MG63 (cell line): ENCODE measurements at regions not wholly inside any gene's neighbourhood (a gene's known extent, or its start where the extent isn't known, plus 50 kb on each side); places are given as distances from the start of the nearest gene placed in this dataset.

Experiments
- DNase-seq: peaks from one replicate; pipeline ENCODE4 v3.0.0-alpha.2; 2020
- H3K27me3 ChIP-seq: fragments of 250-450 bp; sonication (Bioruptor Pico); 2 replicates; pipeline ENCODE4 v1.5.1; 2020; ENCODE audit warnings: mild to moderate bottlenecking, moderate library complexity
- H3K36me3 ChIP-seq: fragments of 250-450 bp; sonication (Bioruptor Pico); 2 replicates; pipeline ENCODE4 v1.5.1; 2020; ENCODE audit warnings: mild to moderate bottlenecking, moderate library complexity
- H3K4me3 ChIP-seq: fragments of 250-450 bp; sonication (Bioruptor Pico); 2 replicates; pipeline ENCODE4 v1.5.1; 2020; ENCODE audit warnings: mild to moderate bottlenecking, moderate library complexity
- H3K9me3 ChIP-seq: fragments of 250-450 bp; sonication (Bioruptor Pico); 2 replicates; pipeline ENCODE4 v1.5.1; 2020; ENCODE audit warnings: mild to moderate bottlenecking, moderate library complexity

DNA sequence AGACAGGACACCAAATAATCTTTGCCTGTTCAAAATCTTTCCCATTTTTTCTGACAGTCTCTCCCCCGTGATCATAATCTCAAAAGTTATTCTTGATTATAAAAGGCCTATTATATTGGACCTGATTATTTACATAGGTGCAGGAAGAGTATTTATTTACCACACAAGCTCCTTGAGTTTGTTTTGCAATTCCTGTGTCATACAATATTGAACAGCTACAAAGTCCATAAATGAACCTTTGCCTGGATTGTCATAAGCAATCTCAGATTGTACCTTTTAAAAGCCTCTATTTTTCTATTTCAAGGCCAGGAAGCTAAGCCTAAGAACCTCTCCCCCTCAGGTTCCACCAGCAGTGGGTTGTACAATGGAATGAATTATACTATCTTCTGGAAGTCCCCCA lies 183.9 kb upstream of the MEOX2 start:
- H3K36me3 ChIP-seq = no peaks in the 10 kb centered on the region

DNA sequence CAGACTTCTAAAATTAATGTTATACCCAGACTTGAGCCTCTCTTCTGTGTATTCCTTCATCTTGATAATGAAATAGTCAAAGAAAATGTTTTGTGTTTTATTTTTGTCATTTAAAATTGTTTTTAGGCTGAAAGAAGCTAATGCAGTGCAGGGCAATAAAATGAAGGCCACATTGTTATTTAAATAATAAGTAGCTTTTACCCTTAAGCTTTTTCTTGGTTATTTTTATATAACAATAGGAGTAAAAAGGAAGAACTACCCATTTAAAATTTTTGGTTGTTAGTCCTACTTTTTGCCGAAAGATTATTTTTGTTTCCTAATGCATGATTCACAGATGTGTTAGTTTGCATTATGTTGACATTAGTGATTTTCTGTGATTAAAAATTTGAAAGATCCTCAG lies 181.0 kb upstream of the MEOX2 start:
- H3K36me3 ChIP-seq = no peaks in the 10 kb centered on the region
- no peak overlapping the region for H3K4me3 ChIP-seq
- no peak for DNase-seq
- no peaks in the 10 kb centered on the region for H3K27me3 ChIP-seq
- no peaks in the 10 kb centered on the region for H3K9me3 ChIP-seq

More for the DNA sequence above, 183.9 kb upstream of the MEOX2 start:
- H3K27me3 ChIP-seq = no peaks in the 10 kb centered on the region
- H3K4me3 ChIP-seq = no peak overlapping the region
- DNase-seq = no peak
- H3K9me3 ChIP-seq = no peaks in the 10 kb centered on the region

DNA sequence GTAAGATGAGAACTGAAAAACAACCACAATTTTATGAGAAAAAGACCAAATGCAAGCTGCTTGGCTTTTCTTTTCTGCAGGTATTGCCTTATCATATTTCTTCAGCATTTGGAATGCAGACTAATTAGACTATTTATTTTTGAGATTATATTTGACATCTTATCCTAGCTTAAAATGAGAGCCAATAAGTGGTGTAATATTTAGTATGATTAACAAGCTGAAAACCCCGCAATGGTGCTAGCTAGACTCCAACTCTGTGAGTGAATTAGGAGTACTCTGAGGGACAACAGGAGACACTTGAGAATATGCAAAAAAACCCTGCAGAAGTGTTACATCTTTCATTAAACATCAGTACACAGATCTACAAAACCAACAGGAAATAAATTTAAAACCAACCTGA lies 180.3 kb upstream of the MEOX2 start:
- Histone ChIP-seq H3K27me3 (no peaks in the 10 kb centered on the region), H3K4me3 (no peak overlapping the region), H3K36me3 (no peaks in the 10 kb centered on the region), H3K9me3 (no peaks in the 10 kb centered on the region)
- DNase-seq = no peak

DNA sequence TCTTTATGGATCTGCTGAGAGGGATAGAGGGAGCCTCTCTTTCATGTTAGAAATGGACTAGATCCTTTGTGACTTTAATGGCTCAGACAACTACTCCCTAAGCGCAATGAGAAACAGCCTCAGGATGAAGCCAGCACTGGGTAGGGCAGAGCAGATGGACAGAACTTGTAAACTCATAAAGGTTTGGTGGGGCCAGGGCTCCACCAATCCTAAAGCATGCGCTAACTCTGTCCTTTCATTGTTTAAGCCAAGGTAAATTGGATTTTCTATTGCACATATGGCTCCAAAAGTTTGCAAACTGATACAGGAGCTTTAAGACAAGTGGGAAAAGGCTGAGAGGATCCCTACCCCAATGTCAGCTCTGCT lies 178.1 kb upstream of the MEOX2 start:
- Histone ChIP-seq H3K9me3 (no peaks in the 10 kb centered on the region), H3K36me3 (no peaks in the 10 kb centered on the region), H3K27me3 (no peaks in the 10 kb centered on the region), H3K4me3 (no peak overlapping the region)
- no peak for DNase-seq

DNA sequence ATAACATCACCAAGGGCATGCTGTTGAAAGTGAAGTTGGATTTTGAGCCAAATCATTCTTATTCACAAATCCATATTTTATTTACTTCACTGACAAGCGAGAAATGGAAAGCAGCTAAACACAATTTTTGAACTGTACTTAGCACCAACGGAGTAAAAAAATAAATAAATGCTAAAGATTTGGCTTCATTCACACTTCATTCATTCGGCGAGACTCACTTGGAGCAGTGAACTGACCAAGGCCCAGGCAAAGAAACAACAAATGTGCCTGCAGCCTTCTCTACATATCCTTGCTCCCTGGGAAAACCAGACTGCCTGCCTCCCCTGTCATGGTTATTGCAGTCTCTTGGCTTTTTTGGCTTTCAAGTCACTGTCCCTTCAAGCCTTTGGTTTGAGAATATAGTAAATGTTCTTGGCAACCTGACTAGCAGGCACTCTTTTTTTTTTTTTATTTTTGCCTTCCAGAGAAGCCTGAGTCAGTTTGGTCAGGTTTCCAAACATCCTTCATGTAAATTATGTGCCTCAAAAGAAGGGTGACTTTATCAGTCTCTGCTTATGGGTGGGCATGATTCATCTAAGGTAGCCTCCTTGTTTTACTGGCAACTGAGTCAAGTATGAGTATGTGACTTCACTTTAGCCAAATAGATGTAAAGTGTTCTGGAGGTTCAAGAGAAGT lies 177.6 kb upstream of the MEOX2 start:
- H3K4me3 ChIP-seq = no peak overlapping the region
- no peaks in the 10 kb centered on the region for H3K9me3 ChIP-seq
- H3K27me3 ChIP-seq = no peaks in the 10 kb centered on the region
- DNase-seq = no peak
- H3K36me3 ChIP-seq = no peaks in the 10 kb centered on the region

DNA sequence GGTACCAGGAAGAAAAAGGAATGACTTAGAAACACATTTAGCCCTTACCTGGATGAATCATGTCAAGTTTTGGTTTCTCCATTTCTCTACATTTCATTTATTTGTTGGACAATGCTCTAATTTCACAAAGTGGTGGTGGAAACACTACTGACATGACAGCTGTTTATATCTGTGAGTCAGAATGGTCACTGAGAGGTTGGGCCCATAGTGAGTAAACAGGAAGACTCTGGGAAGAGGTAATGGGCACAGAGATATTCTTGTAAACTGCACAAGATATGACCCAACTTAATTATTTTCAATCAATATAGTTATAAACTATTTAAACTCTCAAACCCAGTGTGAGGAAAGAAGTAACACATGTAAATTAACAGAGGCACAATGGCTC lies 176.3 kb upstream of the MEOX2 start:
- DNase-seq = no peak
- no peaks in the 10 kb centered on the region for H3K9me3 ChIP-seq
- no peaks in the 10 kb centered on the region for H3K27me3 ChIP-seq
- H3K4me3 ChIP-seq = no peak overlapping the region
- no peaks in the 10 kb centered on the region for H3K36me3 ChIP-seq

DNA sequence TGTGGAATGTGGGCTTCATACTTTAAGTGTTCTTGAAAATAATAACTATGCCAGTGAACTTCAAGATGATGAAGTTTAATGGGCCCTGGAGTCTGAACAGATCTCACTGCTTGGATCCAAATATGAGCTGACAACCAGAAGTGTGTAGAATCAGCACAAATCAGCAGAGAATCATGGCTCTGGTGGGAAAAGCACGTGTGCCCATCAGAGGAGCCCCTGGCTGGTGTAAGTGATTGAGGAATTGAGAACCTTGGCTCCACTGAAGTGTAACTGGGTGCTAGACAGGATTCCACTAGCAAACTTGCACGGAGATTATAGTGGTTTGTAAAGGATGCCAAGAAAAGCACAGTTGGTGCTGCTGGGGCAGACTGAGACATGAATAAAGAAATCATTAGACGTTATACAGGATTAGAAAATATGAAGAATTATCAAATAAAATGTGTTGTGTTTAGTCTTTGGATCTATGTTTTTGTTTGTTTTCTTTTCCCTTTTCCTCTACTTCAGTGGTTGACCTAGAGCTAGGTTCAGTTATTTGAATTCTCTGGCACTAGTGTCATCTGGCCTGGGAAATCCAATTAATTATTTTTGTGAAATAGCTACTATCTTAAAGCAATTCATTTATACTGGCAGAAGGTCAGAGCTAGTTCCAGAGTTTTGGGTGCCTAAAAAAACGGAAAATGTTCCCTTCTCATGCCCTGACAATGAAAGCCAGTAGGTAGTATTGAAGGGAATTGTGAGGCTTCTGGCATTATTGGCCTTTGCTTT lies 175.7 kb upstream of the MEOX2 start:
- H3K4me3 ChIP-seq = no peak overlapping the region
- no peaks in the 10 kb centered on the region for H3K9me3 ChIP-seq
- H3K27me3 ChIP-seq = no peaks in the 10 kb centered on the region
- H3K36me3 ChIP-seq = no peaks in the 10 kb centered on the region
- DNase-seq = no peak

DNA sequence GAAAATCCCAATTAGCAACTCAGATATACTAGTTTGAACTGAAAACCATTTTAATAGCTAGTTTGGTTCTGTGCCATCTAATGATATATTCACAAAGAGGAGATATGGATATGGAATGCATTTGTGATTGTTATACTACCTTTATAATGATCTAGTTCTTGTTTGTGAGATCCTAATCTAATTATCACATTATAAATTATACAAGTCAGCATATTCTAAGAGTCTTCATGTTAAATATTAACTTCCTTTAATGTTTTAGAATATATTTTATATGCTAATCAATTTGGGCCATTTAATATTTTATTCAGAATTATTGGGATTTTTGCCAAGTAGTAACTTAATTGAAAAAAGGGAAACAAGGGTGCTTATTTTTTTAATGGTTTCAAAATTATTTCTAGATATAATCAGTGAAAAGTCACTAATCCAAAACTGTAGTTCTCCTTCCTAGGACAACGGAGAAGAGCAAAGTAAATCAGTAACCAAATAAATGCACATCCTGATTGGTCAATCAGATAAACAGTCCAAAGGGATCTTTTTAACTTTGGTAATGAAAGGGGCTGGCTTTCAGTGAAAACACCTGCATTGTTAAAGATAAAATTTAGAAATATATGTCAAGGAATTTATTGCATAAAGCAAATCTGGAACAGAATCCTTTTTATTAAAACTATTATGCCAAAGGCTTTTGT lies 173.9 kb upstream of the MEOX2 start:
- no peaks in the 10 kb centered on the region for H3K36me3 ChIP-seq
- no peaks in the 10 kb centered on the region for H3K27me3 ChIP-seq
- no peak overlapping the region for H3K4me3 ChIP-seq
- no peaks in the 10 kb centered on the region for H3K9me3 ChIP-seq
- no peak for DNase-seq

DNA sequence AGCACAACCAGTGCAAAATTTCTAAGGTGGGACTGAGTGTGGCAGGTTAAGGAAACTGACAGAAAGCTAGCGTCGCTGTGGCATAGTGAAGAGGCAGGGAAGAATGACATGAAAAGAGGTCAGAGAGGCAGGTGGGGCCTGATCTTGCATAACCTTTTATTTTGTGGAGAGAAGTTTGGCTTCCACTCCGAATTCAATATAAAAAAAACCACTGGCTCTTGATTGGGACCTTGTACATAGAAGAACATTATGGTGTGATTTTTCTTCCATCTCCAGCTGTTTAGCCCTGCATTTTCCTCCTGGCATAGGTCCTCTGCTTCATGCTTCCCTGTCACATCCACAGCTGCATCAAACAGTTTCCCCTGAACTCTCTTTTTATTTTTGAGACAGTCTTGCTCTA lies 170.5 kb upstream of the MEOX2 start:
- no peaks in the 10 kb centered on the region for H3K9me3 ChIP-seq
- no peak for DNase-seq
- no peak overlapping the region for H3K4me3 ChIP-seq

DNA sequence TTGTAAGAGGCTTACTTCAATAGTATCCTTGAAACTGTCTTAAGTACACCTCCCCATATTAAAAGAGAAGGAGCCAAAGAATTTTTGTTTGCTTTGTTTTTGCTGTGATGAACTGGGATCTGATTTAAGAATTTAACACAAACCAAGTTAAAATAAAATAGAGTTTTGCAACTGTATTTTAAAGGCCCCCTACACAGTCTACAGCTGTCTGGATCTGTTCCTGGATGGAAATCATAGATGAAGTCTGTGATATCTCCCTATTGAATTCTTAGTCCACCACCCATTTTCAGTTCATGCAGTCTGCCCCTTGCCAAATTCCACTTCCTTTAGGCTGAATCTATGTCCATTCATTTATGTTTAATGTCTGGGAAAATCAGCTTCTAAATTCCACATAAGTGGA lies 169.8 kb upstream of the MEOX2 start:
- Histone ChIP-seq H3K9me3 (no peaks in the 10 kb centered on the region), H3K27me3 (no peaks in the 10 kb centered on the region; the same call in 1 of the 2 replicates), H3K4me3 (no peak overlapping the region), H3K36me3 (no peaks in the 10 kb centered on the region)
- DNase-seq = no peak

More for the DNA sequence above, 170.5 kb upstream of the MEOX2 start:
- no peaks in the 10 kb centered on the region for H3K36me3 ChIP-seq
- H3K27me3 ChIP-seq = no peaks in the 10 kb centered on the region

DNA sequence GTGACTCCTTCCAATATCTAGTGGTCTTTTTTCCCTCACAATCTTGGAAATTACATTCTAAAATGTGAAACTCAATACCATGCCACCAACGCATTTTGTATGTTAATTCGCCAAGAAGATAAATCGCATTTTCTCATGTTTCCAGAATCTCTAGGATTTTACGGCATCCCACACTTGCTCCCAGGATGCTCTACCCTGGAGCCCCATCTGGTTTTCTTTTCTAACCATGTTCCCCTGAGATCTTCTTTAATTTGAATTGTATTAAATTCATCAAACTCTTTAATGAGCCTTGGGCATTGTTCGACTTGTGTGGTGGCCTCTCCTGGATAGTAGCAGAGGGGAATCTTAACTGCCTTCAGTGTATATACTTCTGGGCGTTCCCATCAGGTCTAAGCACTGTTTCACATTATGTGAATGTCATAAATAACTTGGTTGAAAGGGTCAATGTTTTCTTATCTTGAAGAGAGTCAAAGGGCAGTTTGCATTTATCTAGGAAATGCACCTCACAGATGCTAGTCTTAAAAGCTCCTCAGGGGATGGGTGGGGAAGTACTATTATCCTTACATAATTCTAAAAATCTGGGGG lies 169.1 kb upstream of the MEOX2 start:
- DNase-seq = no peak
- Histone ChIP-seq H3K27me3 (no peaks in the 10 kb centered on the region; the same call in 1 of the 2 replicates), H3K4me3 (no peak overlapping the region), H3K36me3 (no peaks in the 10 kb centered on the region), H3K9me3 (no peaks in the 10 kb centered on the region)

DNA sequence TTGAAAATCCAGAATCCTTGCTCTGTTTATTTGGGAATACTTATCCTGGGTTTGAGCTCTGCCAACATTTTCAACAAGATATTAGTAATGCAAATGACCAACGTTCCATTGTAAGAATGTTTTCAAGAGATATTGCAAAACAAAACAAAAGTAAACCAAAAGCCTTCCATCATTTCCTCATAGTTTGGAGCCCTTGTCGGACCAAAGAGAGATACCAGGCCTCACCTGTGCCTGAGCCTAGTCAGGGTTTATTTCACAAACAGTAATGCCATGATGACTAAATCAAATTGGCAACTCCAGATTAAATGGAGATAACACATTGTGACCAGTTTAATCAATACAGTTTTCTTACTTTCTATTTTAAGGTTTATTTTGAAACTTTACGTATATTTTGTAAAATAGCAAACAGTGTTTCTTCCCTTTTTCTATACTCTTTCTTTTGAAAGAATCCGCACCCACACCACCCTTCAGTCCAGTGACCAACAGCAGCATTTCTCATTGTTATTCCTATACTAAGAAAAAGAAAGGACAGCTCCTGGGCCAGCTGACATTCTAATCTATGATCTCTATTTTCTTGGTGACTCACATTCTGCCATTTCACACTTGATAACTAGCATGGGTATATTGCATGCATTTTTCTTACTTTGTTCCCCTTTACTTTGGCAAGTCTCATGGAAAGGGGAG lies 168.5 kb upstream of the MEOX2 start:
- Histone ChIP-seq H3K27me3 (no peaks in the 10 kb centered on the region; the same call in 1 of the 2 replicates), H3K4me3 (no peak overlapping the region), H3K9me3 (no peaks in the 10 kb centered on the region), H3K36me3 (no peaks in the 10 kb centered on the region)
- no peak for DNase-seq

DNA sequence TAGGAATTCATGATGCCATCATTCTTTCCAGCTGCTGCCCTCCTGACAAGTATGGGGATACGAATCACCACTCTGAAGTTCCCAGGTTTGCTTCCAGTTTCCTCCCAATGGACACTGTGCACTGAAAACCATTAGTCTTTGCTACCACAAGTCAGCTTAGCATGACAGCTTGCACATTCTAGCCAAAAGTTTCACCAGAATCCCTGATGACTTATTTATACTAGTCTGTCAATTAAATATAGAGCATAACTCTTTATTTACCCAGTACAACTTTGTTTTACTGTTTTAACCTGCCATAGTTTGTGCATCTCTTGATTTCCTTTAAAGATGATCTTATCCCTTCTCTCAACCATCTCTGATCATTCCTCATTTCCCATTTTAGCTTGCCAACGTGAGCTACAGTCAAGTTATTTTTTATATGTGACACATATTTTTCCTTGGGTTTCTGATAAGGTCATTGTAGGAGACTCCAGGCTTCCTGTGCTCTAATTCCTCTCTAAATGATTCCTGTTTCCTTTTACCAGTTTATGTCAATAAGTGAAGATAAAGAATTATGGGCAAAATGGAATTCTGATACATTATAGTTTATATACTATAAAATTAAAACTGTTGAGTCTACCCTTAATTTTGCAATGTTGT lies 167.5 kb upstream of the MEOX2 start:
- no peaks in the 10 kb centered on the region for H3K9me3 ChIP-seq
- no peaks in the 10 kb centered on the region; the same call in 1 of the 2 replicates for H3K27me3 ChIP-seq
- peak; percentile 2 for DNase-seq
- H3K36me3 ChIP-seq = no peaks in the 10 kb centered on the region
- H3K4me3 ChIP-seq = no peak overlapping the region

DNA sequence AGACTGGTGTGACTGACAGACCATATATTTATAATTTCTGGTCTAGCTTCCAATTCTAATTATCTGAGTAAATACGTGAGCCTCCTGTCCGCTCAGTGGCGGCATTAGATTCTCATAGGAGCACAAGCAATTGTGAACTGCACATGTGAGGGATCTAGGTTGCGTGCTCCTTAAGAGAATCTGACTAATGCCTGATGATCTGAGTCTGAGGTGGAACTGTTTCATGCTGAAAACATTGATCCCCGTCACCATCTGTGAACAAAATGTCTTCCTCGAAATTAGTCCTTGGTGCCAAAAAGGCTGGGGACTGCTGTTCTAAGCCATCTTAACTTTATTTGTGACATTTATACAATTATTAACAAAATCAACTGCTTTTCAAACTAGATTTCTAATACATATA lies 164.7 kb upstream of the MEOX2 start:
- H3K9me3 ChIP-seq = no peaks in the 10 kb centered on the region
- no peaks in the 10 kb centered on the region; the same call in 1 of the 2 replicates for H3K27me3 ChIP-seq
- H3K4me3 ChIP-seq = no peak overlapping the region
- DNase-seq = no peak
- no peaks in the 10 kb centered on the region for H3K36me3 ChIP-seq

DNA sequence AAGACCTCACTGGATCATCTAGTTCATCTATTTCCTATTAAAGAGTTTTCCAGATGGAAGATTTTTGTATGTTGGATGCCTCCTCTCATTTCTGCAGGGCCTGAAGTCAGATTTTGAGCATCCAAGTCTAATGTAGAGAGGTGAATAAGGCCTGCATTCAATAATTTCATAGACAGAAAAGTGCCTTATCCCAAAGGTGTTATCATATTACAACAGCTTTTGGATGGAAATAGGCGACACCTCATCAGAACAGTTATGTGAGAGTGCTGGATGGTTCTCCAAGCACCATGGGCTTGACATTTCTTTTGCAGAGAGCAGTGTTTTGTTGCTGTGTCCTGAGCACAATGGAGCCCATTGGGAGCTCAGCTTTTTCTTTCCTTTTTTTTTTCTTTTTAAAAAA lies 162.4 kb upstream of the MEOX2 start:
- no peaks in the 10 kb centered on the region; the same call in 1 of the 2 replicates for H3K27me3 ChIP-seq
- H3K9me3 ChIP-seq = no peaks in the 10 kb centered on the region
- H3K36me3 ChIP-seq = no peaks in the 10 kb centered on the region
- no peak overlapping the region for H3K4me3 ChIP-seq
- DNase-seq = no peak

DNA sequence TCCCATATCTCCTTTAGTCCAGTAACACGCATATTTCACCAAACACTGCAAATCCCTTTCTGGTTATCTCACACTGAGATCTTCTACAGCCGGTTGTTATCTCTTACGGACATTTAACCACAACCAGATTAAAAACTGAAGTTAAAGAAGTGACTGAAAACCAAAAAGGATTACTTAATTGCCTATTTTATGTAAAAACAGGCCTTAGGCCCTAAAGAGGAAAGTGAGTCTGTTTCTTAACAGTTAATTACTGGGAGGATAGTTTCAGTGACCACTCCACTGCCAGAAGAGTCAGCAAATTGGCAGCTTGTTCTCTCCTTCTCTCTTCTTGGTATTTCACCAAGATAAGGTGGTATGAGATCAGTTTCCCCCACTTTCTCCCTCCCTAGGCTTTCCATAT lies 161.9 kb upstream of the MEOX2 start:
- Histone ChIP-seq H3K9me3 (no peaks in the 10 kb centered on the region), H3K27me3 (no peaks in the 10 kb centered on the region; the same call in 1 of the 2 replicates), H3K4me3 (no peak overlapping the region), H3K36me3 (no peaks in the 10 kb centered on the region)
- no peak for DNase-seq
